Endothelial cell of umbilical vein (primary cell): ENCODE measurements at regions not wholly inside any gene's neighbourhood (a gene's known extent, or its start where the extent isn't known, plus 50 kb on each side); places are given as distances from the start of the nearest gene placed in this dataset.

Experiments
- BruUV-seq: library from RNA; stranded (reverse); fragments of 400-500 nt; replicated peaks from 2 replicates; lab custom pipeline; 2021; lab: Mats Ljungman, UMichigan
- CTCF ChIA-PET: fragments of 300-600, 350-600 bp; sonication (Branson Sonifier 250); formaldehyde crosslinking; loops from one replicate; lab custom pipeline; 2021; ENCODE audit warnings: antibody characterized with exemption, inconsistent platforms; lab: Charles Lee
- POLR2A ChIA-PET: fragments of 300-600, 350-600 bp; sonication (Branson Sonifier 250); formaldehyde crosslinking; loops from one replicate; lab custom pipeline; 2021; ENCODE audit warnings: antibody characterized with exemption, inconsistent platforms; lab: Charles Lee
- DNase-seq: peaks from one replicate; pipeline ENCODE4 v3.0.0-alpha.2; 2011; ENCODE audit warnings: low read depth, low spot score
- FAIRE-seq: peaks from 2 replicates; lab custom pipeline; 2011; peaks lifted over from hg19 to GRCh38; lab: Jason Lieb, UNC
- H2AFZ ChIP-seq: 2 replicates; pipeline ENCODE4 v1.6.0; 2012; ENCODE audit warnings: low read depth, low read length, control low read depth, inconsistent platforms
- H3K27ac ChIP-seq: 2 replicates; pipeline ENCODE4 v1.5.1; 2011; ENCODE audit warnings: low read depth, mild to moderate bottlenecking, control low read depth, low read length, moderate library complexity; ENCODE audit not compliant: insufficient read depth
- H3K27me3 ChIP-seq, 2 experiments: 2 replicates each; pipeline versions ENCODE4 v1.6.0 to v1.6.1; 2011; ENCODE audit warnings: low read length in 2 of 2, mixed read lengths in 1 of 2; ENCODE audit not compliant: control insufficient read depth in 2 of 2, insufficient read depth in 2 of 2
- H3K36me3 ChIP-seq, 2 experiments: 2 replicates in 1 of 2; 3 replicates in 1 of 2; pipeline ENCODE4 v1.5.1; 2011; ENCODE audit warnings: low read length in 2 of 2, mild to moderate bottlenecking in 1 of 2, moderate library complexity in 1 of 2; ENCODE audit not compliant: control insufficient read depth in 2 of 2, insufficient read depth in 2 of 2; ENCODE audit errors: extremely low read depth in 1 of 2
- H3K4me1 ChIP-seq: 3 replicates; pipeline ENCODE4 v1.5.1; 2011; ENCODE audit warnings: mild to moderate bottlenecking, low read length; ENCODE audit not compliant: control insufficient read depth, insufficient read depth; ENCODE audit errors: extremely low read depth
- H3K4me2 ChIP-seq: 2 replicates; pipeline ENCODE4 v1.6.1; 2011; ENCODE audit warnings: low read length, control low read depth, mixed read lengths; ENCODE audit not compliant: insufficient read depth
- H3K4me3 ChIP-seq, 3 experiments: fragments of 200-600 bp in 1 of 3; sonication (generic), shearing (Covaris generic) in 1 of 3; replicated peaks in 1 of 3; 2 replicates each; pipeline ENCODE4 v1.5.1; 2011 to 2016; ENCODE audit warnings: control low read depth in 3 of 3, low read length in 3 of 3, mild to moderate bottlenecking in 2 of 3, inconsistent platforms in 1 of 3, low read depth in 1 of 3, moderate library complexity in 1 of 3; ENCODE audit not compliant: insufficient read depth in 1 of 3
- H3K79me2 ChIP-seq: 2 replicates; pipeline ENCODE4 v1.6.0; 2012; ENCODE audit warnings: low read length, inconsistent platforms; ENCODE audit not compliant: control insufficient read depth, insufficient read depth
- H3K9ac ChIP-seq: replicated peaks from 2 replicates; pipeline ENCODE3; 2011; ENCODE audit warnings: low read length, control low read depth; ENCODE audit not compliant: insufficient read depth; ENCODE audit errors: extremely low read depth
- H3K9me1 ChIP-seq: replicated peaks from 3 replicates; pipeline ENCODE4 v1.6.0; 2011; ENCODE audit warnings: mild to moderate bottlenecking, low read length; ENCODE audit not compliant: control insufficient read depth, insufficient read depth; ENCODE audit errors: extremely low read depth
- H3K9me3 ChIP-seq: replicated peaks from 2 replicates; pipeline ENCODE4 v1.5.1; 2012; ENCODE audit warnings: low read length, inconsistent platforms; ENCODE audit not compliant: control insufficient read depth, insufficient read depth
- H4K20me1 ChIP-seq: replicated peaks from 2 replicates; pipeline ENCODE3; 2011; ENCODE audit warnings: mild to moderate bottlenecking, low read length; ENCODE audit not compliant: control insufficient read depth, insufficient read depth; ENCODE audit errors: extremely low read depth
- EZH2 ChIP-seq: IDR thresholded peaks from 2 replicates; pipeline ENCODE4 v1.6.1; 2012; ENCODE audit warnings: borderline replicate concordance, low read depth, mild to moderate bottlenecking, moderate library complexity, low read length, inconsistent platforms; ENCODE audit not compliant: severe bottlenecking
- FOS ChIP-seq: IDR thresholded peaks from 2 replicates; pipeline ENCODE4 v1.6.1; 2011; ENCODE audit warnings: mild to moderate bottlenecking, low read length, moderate library complexity, borderline replicate concordance; ENCODE audit not compliant: insufficient read depth
- GATA2 ChIP-seq: IDR thresholded peaks from 2 replicates; pipeline ENCODE4 v1.7.0; 2011; ENCODE audit warnings: low read depth, mild to moderate bottlenecking, moderate library complexity, mixed read lengths, low read length; ENCODE audit not compliant: insufficient read length, insufficient read depth
- JUN ChIP-seq: IDR thresholded peaks from 2 replicates; pipeline ENCODE4 v1.6.1; 2011; ENCODE audit warnings: borderline replicate concordance, low read depth; ENCODE audit not compliant: insufficient read length, insufficient read depth
- MYC ChIP-seq: IDR thresholded peaks from one replicate; pipeline ENCODE4 v1.6.1; 2011; ENCODE audit warnings: mild to moderate bottlenecking, low read depth, low read length
- POLR2A ChIP-seq: IDR thresholded peaks from 2 replicates; pipeline ENCODE4 v1.6.1; 2012; ENCODE audit warnings: low read depth, mild to moderate bottlenecking, control low read depth, low read length
- POLR2AphosphoS5 ChIP-seq: IDR thresholded peaks from 2 replicates; pipeline ENCODE4 v1.6.1; 2012; ENCODE audit warnings: low read depth, mild to moderate bottlenecking, control low read depth, low read length, moderate library complexity; ENCODE audit not compliant: insufficient read depth
- dilution Hi-C: fragments of 300-500 bp; cut with MboI; formaldehyde crosslinking; loops from one replicate; pipeline ENCODE4 v1.15.0; 2019; ENCODE audit warnings: low sequenced_read_pairs; ENCODE audit not compliant: extremely low pct_ligation_motif_present
- intact Hi-C: fragments of 100-400 bp; cut with micrococcal nuclease; formaldehyde crosslinking; loops from one replicate; pipeline ENCODE4 v1.10.0; 2022
- TF ChIP-seq, protein P1 (sequence below): IDR thresholded peaks from 2 replicates; pipeline ENCODE4 v1.6.1; 2011; ENCODE audit not compliant: insufficient read depth, insufficient read length
- TF ChIP-seq, protein P2 (sequence below), 2 donors: IDR thresholded peaks; 1 replicate in 1 of 2; 2 replicates in 1 of 2; pipeline ENCODE4 v1.5.1; 2011; ENCODE audit warnings: low read length in 2 of 2, mild to moderate bottlenecking in 2 of 2, moderate library complexity in 2 of 2, control low read depth in 1 of 2, inconsistent platforms in 1 of 2, low read depth in 1 of 2; ENCODE audit not compliant: insufficient read depth in 1 of 2; ENCODE audit errors: extremely low read depth in 1 of 2

DNA sequence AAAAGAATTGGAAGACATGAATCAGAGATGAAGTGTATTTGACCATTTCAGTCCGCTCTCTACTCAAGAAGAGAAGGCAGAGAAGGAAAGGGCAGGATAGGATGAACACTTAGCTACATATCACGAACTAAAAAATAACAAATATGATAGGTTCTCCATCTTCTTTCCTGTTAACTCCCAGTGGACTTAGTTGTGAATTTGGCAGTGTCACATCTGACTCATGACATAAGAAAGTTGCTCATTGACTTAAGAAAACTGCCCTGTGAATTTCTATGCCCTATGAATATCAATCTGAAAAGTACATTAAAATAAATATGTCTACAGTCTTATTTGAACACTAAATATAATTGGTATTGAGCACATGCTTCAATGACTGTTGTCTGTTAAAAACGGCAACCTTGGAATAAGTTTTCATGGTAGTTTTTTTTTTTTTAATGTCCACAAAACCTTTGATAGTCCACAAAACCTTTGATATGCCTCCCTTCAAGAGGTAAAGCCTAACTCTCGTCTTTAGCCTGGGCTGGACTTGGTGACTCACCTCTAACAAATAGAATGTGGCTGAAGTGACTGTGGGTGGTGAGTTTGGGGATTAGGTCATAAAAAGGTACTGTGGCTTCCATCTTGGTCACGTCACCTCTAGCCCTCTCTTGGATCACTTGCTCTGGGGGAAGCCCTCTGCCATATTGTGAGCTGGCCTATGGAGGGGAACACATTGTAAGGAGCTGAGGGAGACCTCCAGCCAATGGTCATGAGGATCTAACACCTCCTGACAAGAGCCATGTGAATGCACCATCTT, 184.7 kb upstream of the S100G start:
- Histone ChIP-seq H3K27me3 (no peaks in the 10 kb centered on the region), H4K20me1 (no peaks in the 10 kb centered on the region), H3K4me3 (no peak overlapping the region), H3K4me1 (no peaks in the 10 kb centered on the region), H3K4me2 (no peak overlapping the region), H3K9me3 (no peaks in the 10 kb centered on the region), H3K79me2 (no peaks in the 10 kb centered on the region), H3K9me1 (no peaks in the 10 kb centered on the region), H3K9ac (no peak overlapping the region), H2AFZ (no peak overlapping the region), H3K27ac (no peak overlapping the region), H3K36me3 (no peaks in the 10 kb centered on the region)
- intact Hi-C loops: no loop called here
- ChIA-PET CTCF (no interaction called here), POLR2A (no interaction called here)
- TF ChIP-seq MYC (no peak), POLR2AphosphoS5 (no peak), EZH2 (no peak), FOS (no peak), POLR2A (no peak), JUN (no peak), GATA2 (no peak)
- TF ChIP-seq, protein P1, sequence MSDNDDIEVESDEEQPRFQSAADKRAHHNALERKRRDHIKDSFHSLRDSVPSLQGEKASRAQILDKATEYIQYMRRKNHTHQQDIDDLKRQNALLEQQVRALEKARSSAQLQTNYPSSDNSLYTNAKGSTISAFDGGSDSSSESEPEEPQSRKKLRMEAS: no peak
- TF ChIP-seq, protein P2, sequence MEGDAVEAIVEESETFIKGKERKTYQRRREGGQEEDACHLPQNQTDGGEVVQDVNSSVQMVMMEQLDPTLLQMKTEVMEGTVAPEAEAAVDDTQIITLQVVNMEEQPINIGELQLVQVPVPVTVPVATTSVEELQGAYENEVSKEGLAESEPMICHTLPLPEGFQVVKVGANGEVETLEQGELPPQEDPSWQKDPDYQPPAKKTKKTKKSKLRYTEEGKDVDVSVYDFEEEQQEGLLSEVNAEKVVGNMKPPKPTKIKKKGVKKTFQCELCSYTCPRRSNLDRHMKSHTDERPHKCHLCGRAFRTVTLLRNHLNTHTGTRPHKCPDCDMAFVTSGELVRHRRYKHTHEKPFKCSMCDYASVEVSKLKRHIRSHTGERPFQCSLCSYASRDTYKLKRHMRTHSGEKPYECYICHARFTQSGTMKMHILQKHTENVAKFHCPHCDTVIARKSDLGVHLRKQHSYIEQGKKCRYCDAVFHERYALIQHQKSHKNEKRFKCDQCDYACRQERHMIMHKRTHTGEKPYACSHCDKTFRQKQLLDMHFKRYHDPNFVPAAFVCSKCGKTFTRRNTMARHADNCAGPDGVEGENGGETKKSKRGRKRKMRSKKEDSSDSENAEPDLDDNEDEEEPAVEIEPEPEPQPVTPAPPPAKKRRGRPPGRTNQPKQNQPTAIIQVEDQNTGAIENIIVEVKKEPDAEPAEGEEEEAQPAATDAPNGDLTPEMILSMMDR (IDR thresholded peaks at IDR 0.05; ENCODE audit: extremely low read depth in 1 of 2, insufficient read depth in 1 of 2, low read depth in 1 of 2, low read length in 2 of 2): no peak
- BruUV-seq: no TSS peak
- DNase-seq (no peak), FAIRE-seq (peak; percentile 43)
- dilution Hi-C loops: no loop called here
